ENCODE measurements at regions not wholly inside any gene's neighbourhood (a gene's known extent, or its start where the extent isn't known, plus 50 kb on each side); places are given as distances from the start of the nearest gene placed in this dataset.

DNA sequence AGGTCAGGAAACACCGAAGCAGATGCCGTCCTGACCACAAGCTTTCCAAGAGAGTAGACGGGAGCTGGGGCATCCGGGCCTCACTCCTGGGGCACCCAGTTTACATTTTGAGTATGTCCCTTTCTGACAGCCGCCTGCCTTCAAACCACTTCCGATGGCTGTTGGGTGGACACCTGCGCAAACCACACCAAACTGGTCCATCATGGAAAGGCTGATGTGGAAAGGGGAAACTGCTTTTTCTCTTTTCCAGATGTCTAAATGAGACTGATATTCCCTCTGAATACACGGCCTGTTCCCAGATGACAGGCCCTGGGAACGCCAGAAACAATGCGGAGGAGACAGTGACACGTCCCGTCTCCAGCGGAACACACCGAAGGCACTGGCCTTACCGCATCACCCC lies 290.0 kb upstream of the SALL3 start:
- no peak for DNase-seq (ENCODE audit: low spot score)
- in situ Hi-C loops (cut with MboI; ENCODE audit: low pct_unique_long_range_greater_than_20kb, low sequenced_read_pairs, unreplicated experiment) = no loop called here
- TF ChIP-seq, protein P1, sequence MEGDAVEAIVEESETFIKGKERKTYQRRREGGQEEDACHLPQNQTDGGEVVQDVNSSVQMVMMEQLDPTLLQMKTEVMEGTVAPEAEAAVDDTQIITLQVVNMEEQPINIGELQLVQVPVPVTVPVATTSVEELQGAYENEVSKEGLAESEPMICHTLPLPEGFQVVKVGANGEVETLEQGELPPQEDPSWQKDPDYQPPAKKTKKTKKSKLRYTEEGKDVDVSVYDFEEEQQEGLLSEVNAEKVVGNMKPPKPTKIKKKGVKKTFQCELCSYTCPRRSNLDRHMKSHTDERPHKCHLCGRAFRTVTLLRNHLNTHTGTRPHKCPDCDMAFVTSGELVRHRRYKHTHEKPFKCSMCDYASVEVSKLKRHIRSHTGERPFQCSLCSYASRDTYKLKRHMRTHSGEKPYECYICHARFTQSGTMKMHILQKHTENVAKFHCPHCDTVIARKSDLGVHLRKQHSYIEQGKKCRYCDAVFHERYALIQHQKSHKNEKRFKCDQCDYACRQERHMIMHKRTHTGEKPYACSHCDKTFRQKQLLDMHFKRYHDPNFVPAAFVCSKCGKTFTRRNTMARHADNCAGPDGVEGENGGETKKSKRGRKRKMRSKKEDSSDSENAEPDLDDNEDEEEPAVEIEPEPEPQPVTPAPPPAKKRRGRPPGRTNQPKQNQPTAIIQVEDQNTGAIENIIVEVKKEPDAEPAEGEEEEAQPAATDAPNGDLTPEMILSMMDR (IDR thresholded peaks at IDR 0.05; ENCODE audit: extremely low read depth, insufficient read depth, missing control alignments) = no peak

DNA sequence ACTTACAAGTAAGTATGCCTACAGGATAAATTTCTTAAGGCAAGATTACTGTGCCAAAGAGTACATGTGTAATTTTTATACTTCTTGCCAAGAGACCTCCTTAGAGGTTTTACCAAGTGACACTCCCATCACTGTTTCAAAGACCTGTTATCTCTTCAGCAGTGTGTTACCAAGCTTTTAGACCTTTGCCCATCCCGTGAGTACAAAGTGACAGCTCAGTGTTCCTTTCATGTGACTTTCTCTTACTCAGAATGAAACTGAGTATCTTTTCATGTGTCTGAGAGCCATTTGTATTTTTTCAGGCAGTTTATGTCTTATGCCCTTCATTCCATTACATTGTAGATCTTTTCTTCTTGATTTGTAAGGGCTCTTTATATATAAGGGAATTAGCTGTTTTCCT lies 287.5 kb upstream of the SALL3 start:
- TF ChIP-seq, protein P1 (IDR thresholded peaks at IDR 0.05; ENCODE audit: extremely low read depth, insufficient read depth, missing control alignments) = no peak
- in situ Hi-C loops (cut with MboI; ENCODE audit: low pct_unique_long_range_greater_than_20kb, low sequenced_read_pairs, unreplicated experiment) = no loop called here
- DNase-seq (ENCODE audit: low spot score) = no peak

DNA sequence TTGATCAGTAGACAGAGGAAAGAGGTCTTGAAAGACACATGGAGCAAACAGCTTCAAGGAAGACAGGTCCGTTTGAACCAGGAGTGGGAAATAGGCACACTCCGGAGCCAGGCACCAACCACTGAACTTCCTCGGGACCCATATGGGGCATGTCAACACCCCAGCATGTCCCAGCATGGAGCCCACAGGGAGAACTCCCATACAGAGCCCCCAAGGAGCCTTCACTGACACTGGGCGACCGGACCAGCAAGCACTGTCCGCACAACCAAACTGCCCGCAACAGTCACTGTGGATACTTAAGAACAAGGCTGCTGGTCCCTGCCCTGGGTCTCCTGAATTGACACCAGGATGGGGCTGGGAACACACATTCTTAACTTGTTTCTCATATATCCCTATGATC lies 286.2 kb upstream of the SALL3 start:
- TF ChIP-seq, protein P1 (IDR thresholded peaks at IDR 0.05; ENCODE audit: extremely low read depth, insufficient read depth, missing control alignments) = no peak
- in situ Hi-C loops (cut with MboI; ENCODE audit: low pct_unique_long_range_greater_than_20kb, low sequenced_read_pairs, unreplicated experiment) = no loop called here
- DNase-seq (ENCODE audit: low spot score) = no peak

DNA sequence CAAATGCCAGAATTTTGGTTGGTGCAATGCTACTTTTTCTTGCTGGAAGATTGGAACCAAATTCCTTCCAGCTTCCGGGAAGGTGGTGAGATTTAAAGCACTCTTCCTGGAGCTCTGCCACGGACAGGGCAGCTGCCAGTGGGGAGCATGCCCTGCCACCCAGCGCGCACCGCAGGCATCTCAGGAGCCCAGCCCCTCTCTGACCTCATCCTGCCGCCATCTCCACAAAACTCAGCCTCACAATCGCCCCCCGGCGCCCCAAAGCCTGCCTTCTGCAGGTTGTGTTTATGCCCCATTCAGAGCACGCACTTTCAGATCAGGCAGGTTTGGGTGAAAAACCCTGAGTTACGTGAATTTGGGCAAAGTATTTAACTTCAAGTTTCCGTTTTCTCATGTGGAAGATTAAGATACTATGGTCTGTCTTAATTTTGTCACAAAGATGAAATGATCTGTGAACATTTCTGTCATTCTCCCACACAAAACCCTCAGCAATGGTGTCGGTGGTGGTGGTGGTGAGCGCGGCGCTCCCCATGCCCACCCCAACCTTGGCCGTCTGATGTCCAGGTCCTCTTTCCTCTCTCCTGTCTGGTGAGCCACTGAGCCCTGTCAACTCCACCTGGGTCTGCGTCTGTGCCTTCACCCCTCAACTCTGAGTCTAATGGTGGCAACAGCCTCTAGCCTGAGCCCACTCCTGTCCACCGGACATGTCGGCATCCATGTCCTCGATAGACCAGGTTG lies 282.8 kb upstream of the SALL3 start:
- TF ChIP-seq, protein P1 (IDR thresholded peaks at IDR 0.05; ENCODE audit: extremely low read depth, insufficient read depth, missing control alignments) = no peak
- in situ Hi-C loops (cut with MboI; ENCODE audit: low pct_unique_long_range_greater_than_20kb, low sequenced_read_pairs, unreplicated experiment) = no loop called here
- no peak for DNase-seq (ENCODE audit: low spot score)

- no peak for DNase-seq (ENCODE audit: low spot score)
- in situ Hi-C loops (cut with MboI; ENCODE audit: low pct_unique_long_range_greater_than_20kb, low sequenced_read_pairs, unreplicated experiment) = no loop called here
These were observed 282.2 kb upstream of the SALL3 start for GRCh38 chr18:78697446-78697845.

GRCh38 chr18:78698914-78699313 lies 280.7 kb upstream of the SALL3 start:
- in situ Hi-C loops (cut with MboI; ENCODE audit: low pct_unique_long_range_greater_than_20kb, low sequenced_read_pairs, unreplicated experiment) = no loop called here
- no peak for DNase-seq (ENCODE audit: low spot score)
- TF ChIP-seq, protein P1 (IDR thresholded peaks at IDR 0.05; ENCODE audit: extremely low read depth, insufficient read depth, missing control alignments) = no peak

More at GRCh38 chr18:78697446-78697845, 282.2 kb upstream of the SALL3 start:
- TF ChIP-seq, protein P1 (IDR thresholded peaks at IDR 0.05; ENCODE audit: extremely low read depth, insufficient read depth, missing control alignments) = no peak
